HEK293 (cell line): ENCODE measurements at regions not wholly inside any gene's neighbourhood (a gene's known extent, or its start where the extent isn't known, plus 50 kb on each side); places are given as distances from the start of the nearest gene placed in this dataset.
A peak's percentile ranks its signal among the peaks of the same experiment; 100 is the strongest.

Source experiments
- GLI2 ChIP-seq: fragments of 450-650 bp; formaldehyde crosslinking; IDR thresholded peaks from 2 replicates; pipeline ENCODE4; 2017; ENCODE audit warnings: missing biosample characterization, missing genetic modification characterization, low read depth, borderline replicate concordance
- GLIS2 ChIP-seq: fragments of 450-650 bp; formaldehyde crosslinking; IDR thresholded peaks from 2 replicates; pipeline ENCODE4 v1.5.1; 2016; ENCODE audit warnings: missing biosample characterization, missing genetic modification characterization
- MZF1 ChIP-seq: fragments of 450-650 bp; formaldehyde crosslinking; IDR thresholded peaks from 2 replicates; pipeline ENCODE4 v1.5.1; 2017; ENCODE audit warnings: missing biosample characterization, missing genetic modification characterization, borderline replicate concordance
- OSR2 ChIP-seq: fragments of 450-650 bp; formaldehyde crosslinking; IDR thresholded peaks from 2 replicates; pipeline ENCODE4 v1.5.1; 2016; ENCODE audit warnings: missing biosample characterization, missing genetic modification characterization
- WT1 ChIP-seq: fragments of 450-650 bp; formaldehyde crosslinking; IDR thresholded peaks from 2 replicates; pipeline ENCODE4 v1.5.1; 2016; ENCODE audit warnings: missing biosample characterization, missing genetic modification characterization
- ZBTB8A ChIP-seq: fragments of 450-650 bp; formaldehyde crosslinking; IDR thresholded peaks from 2 replicates; pipeline ENCODE4 v1.5.1; 2016; ENCODE audit warnings: missing biosample characterization, missing genetic modification characterization
- ZIC2 ChIP-seq: fragments of 450-650 bp; formaldehyde crosslinking; IDR thresholded peaks from 2 replicates; pipeline ENCODE4 v1.5.1; 2016; ENCODE audit warnings: missing biosample characterization, missing genetic modification characterization
- ZNF10 ChIP-seq: fragments of 450-650 bp; formaldehyde crosslinking; IDR thresholded peaks from 2 replicates; pipeline ENCODE4 v1.5.1; 2017; ENCODE audit warnings: missing biosample characterization, missing genetic modification characterization
- ZNF132 ChIP-seq: fragments of 450-650 bp; formaldehyde crosslinking; IDR thresholded peaks from 2 replicates; pipeline ENCODE4 v1.5.1; 2017; ENCODE audit warnings: missing biosample characterization, missing genetic modification characterization, borderline replicate concordance
- ZNF175 ChIP-seq: fragments of 450-650 bp; formaldehyde crosslinking; IDR thresholded peaks from 2 replicates; pipeline ENCODE4 v1.5.1; 2016; ENCODE audit warnings: missing biosample characterization, missing genetic modification characterization
- ZNF184 ChIP-seq: fragments of 450-650 bp; IDR thresholded peaks from 2 replicates; pipeline ENCODE4 v1.5.1; 2018; ENCODE audit warnings: missing biosample characterization, mild to moderate bottlenecking, missing genetic modification characterization
- ZNF2 ChIP-seq: fragments of 450-650 bp; formaldehyde crosslinking; IDR thresholded peaks from 2 replicates; pipeline ENCODE4 v1.5.1; 2016; ENCODE audit warnings: missing biosample characterization, missing genetic modification characterization
- ZNF24 ChIP-seq: fragments of 450-650 bp; formaldehyde crosslinking; IDR thresholded peaks from 2 replicates; pipeline ENCODE4 v1.5.1; 2016; ENCODE audit warnings: missing biosample characterization, missing genetic modification characterization
- ZNF274 ChIP-seq, 2 experiments: fragments of 200-500 bp in 1 of 2; fragments of 450-650 bp in 1 of 2; sonication (Bioruptor generic) in 1 of 2; formaldehyde crosslinking in 1 of 2; IDR thresholded peaks; 2 replicates each; pipeline versions ENCODE4 v1.5.1 to v1.6.1; 2014 to 2016; ENCODE audit warnings: borderline replicate concordance in 1 of 2, inconsistent platforms in 1 of 2, low read length in 1 of 2, missing biosample characterization in 1 of 2, missing genetic modification characterization in 1 of 2
- ZNF311 ChIP-seq: fragments of 450-650 bp; formaldehyde crosslinking; IDR thresholded peaks from 2 replicates; pipeline ENCODE4 v1.5.1; 2017; ENCODE audit warnings: missing biosample characterization, missing genetic modification characterization, borderline replicate concordance
- ZNF423 ChIP-seq: fragments of 450-650 bp; formaldehyde crosslinking; IDR thresholded peaks from 2 replicates; pipeline ENCODE4 v1.5.1; 2016; ENCODE audit warnings: missing biosample characterization, missing genetic modification characterization
- ZNF433 ChIP-seq: fragments of 450-650 bp; formaldehyde crosslinking; IDR thresholded peaks from 2 replicates; pipeline ENCODE4 v1.5.1; 2016; ENCODE audit warnings: missing biosample characterization, missing genetic modification characterization, low read depth
- ZNF544 ChIP-seq: fragments of 450-650 bp; formaldehyde crosslinking; IDR thresholded peaks from 2 replicates; pipeline ENCODE4 v1.5.0; 2017; ENCODE audit warnings: missing biosample characterization, missing genetic modification characterization
- ZNF707 ChIP-seq: fragments of 450-650 bp; formaldehyde crosslinking; IDR thresholded peaks from 2 replicates; pipeline ENCODE4 v1.5.1; 2016; ENCODE audit warnings: missing biosample characterization, missing genetic modification characterization
- ZNF76 ChIP-seq: fragments of 450-650 bp; formaldehyde crosslinking; IDR thresholded peaks from 2 replicates; pipeline ENCODE4; 2016; ENCODE audit warnings: low read depth, missing biosample characterization, missing genetic modification characterization, borderline replicate concordance
- ZSCAN16 ChIP-seq: fragments of 450-650 bp; formaldehyde crosslinking; IDR thresholded peaks from 2 replicates; pipeline ENCODE4 v1.5.1; 2016; ENCODE audit warnings: missing biosample characterization, missing genetic modification characterization
- TF ChIP-seq, protein P1 (sequence below): fragments of 450-650 bp; formaldehyde crosslinking; IDR thresholded peaks from 2 replicates; pipeline ENCODE4 v1.5.1; 2017; ENCODE audit warnings: missing biosample characterization, missing genetic modification characterization
- TF ChIP-seq, protein P2 (sequence below): fragments of 450-650 bp; formaldehyde crosslinking; IDR thresholded peaks from 2 replicates; pipeline ENCODE4 v1.5.1; 2016; ENCODE audit warnings: missing biosample characterization, missing genetic modification characterization
- TF ChIP-seq, protein P3 (sequence below): fragments of 450-650 bp; formaldehyde crosslinking; IDR thresholded peaks from 2 replicates; pipeline ENCODE4 v1.5.1; 2016; ENCODE audit warnings: missing biosample characterization, missing genetic modification characterization
- TF ChIP-seq, protein P4 (sequence below): fragments of 450-650 bp; formaldehyde crosslinking; IDR thresholded peaks from 2 replicates; pipeline ENCODE4 v1.5.1; 2016; ENCODE audit warnings: missing biosample characterization, missing genetic modification characterization, borderline replicate concordance
- TF ChIP-seq, protein P5 (sequence below): fragments of 450-650 bp; formaldehyde crosslinking; IDR thresholded peaks from 2 replicates; pipeline ENCODE4 v1.5.1; 2016; ENCODE audit warnings: missing biosample characterization, missing genetic modification characterization

DNA sequence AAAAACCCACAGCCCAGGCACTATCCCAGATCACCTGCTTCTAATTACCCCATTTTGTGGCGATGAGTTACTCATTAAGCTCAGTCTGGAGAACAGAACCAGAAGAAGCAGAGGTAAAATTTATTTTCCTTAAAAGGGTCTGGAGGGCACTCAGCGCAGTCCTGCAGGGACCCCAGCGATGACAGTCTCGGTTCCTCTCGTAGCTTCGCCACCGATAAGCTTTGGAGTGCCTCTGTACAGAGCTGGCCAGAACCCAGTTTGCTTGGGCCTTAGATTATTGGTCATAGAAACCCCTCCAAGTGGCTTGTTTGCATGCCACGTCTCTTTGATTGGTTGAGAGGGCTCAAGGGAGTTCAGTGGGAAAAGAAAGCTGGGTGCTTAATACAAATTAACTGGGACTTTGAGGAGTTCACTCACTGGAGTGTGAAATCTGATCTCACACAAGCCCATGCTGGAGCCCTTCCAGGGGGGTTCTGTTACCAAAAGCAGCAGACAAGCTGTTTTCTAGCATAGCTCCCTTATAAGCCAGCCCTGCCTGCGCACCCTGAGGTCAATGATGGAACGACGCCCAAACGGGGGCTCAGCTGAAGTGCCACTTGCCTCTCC is 158.5 kb upstream of the ARID1B start (continued):
- TF ChIP-seq, protein P1, sequence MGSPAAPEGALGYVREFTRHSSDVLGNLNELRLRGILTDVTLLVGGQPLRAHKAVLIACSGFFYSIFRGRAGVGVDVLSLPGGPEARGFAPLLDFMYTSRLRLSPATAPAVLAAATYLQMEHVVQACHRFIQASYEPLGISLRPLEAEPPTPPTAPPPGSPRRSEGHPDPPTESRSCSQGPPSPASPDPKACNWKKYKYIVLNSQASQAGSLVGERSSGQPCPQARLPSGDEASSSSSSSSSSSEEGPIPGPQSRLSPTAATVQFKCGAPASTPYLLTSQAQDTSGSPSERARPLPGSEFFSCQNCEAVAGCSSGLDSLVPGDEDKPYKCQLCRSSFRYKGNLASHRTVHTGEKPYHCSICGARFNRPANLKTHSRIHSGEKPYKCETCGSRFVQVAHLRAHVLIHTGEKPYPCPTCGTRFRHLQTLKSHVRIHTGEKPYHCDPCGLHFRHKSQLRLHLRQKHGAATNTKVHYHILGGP (tag by site-specific recombination) = no peak
- TF ChIP-seq ZNF311 (tag by site-specific recombination) (no peak), ZNF707 (tag by site-specific recombination) (no peak), ZNF423 (peak; percentile 82), ZBTB8A (tag by site-specific recombination) (peak; percentile 83), WT1 (tag by site-specific recombination) (peak; percentile 64; the same call in 1 of the 2 replicates), ZNF175 (tag by site-specific recombination) (no peak), ZNF24 (tag by site-specific recombination) (peak; percentile 21; the same call in 1 of the 2 replicates), ZNF433 (tag by site-specific recombination) (no peak), MZF1 (tag by site-specific recombination) (peak; percentile 52; the same call in 1 of the 2 replicates), ZNF184 (tag by site-specific recombination) (0 out of 2 replicates have a peak, but pooled peaks have one; percentile 9), ZNF2 (tag by site-specific recombination) (0 out of 2 replicates have a peak, but pooled peaks have one; percentile 45), GLIS2 (0 out of 2 replicates have a peak, but pooled peaks have one; percentile 45), ZNF132 (tag by site-specific recombination) (no peak), ZNF544 (tag by site-specific recombination) (no peak), ZNF10 (tag by site-specific recombination) (no peak), ZNF274 (IDR thresholded peaks at IDR 0.05; ENCODE audit: low read length) (no peak), ZNF274 (tag by site-specific recombination; IDR thresholded peaks at IDR 0.05; ENCODE audit: borderline replicate concordance) (no peak), GLI2 (tag by site-specific recombination) (no peak), OSR2 (peak; percentile 87), ZSCAN16 (tag by site-specific recombination) (peak; percentile 84), ZIC2 (tag by site-specific recombination) (peak; percentile 36; the same call in 1 of the 2 replicates), ZNF76 (no peak)
- TF ChIP-seq, protein P2, sequence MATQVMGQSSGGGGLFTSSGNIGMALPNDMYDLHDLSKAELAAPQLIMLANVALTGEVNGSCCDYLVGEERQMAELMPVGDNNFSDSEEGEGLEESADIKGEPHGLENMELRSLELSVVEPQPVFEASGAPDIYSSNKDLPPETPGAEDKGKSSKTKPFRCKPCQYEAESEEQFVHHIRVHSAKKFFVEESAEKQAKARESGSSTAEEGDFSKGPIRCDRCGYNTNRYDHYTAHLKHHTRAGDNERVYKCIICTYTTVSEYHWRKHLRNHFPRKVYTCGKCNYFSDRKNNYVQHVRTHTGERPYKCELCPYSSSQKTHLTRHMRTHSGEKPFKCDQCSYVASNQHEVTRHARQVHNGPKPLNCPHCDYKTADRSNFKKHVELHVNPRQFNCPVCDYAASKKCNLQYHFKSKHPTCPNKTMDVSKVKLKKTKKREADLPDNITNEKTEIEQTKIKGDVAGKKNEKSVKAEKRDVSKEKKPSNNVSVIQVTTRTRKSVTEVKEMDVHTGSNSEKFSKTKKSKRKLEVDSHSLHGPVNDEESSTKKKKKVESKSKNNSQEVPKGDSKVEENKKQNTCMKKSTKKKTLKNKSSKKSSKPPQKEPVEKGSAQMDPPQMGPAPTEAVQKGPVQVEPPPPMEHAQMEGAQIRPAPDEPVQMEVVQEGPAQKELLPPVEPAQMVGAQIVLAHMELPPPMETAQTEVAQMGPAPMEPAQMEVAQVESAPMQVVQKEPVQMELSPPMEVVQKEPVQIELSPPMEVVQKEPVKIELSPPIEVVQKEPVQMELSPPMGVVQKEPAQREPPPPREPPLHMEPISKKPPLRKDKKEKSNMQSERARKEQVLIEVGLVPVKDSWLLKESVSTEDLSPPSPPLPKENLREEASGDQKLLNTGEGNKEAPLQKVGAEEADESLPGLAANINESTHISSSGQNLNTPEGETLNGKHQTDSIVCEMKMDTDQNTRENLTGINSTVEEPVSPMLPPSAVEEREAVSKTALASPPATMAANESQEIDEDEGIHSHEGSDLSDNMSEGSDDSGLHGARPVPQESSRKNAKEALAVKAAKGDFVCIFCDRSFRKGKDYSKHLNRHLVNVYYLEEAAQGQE (tag by site-specific recombination) = no peak
- TF ChIP-seq, protein P3, sequence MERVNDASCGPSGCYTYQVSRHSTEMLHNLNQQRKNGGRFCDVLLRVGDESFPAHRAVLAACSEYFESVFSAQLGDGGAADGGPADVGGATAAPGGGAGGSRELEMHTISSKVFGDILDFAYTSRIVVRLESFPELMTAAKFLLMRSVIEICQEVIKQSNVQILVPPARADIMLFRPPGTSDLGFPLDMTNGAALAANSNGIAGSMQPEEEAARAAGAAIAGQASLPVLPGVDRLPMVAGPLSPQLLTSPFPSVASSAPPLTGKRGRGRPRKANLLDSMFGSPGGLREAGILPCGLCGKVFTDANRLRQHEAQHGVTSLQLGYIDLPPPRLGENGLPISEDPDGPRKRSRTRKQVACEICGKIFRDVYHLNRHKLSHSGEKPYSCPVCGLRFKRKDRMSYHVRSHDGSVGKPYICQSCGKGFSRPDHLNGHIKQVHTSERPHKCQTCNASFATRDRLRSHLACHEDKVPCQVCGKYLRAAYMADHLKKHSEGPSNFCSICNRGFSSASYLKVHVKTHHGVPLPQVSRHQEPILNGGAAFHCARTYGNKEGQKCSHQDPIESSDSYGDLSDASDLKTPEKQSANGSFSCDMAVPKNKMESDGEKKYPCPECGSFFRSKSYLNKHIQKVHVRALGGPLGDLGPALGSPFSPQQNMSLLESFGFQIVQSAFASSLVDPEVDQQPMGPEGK (tag by site-specific recombination) = peak; percentile 68
- TF ChIP-seq, protein P4, sequence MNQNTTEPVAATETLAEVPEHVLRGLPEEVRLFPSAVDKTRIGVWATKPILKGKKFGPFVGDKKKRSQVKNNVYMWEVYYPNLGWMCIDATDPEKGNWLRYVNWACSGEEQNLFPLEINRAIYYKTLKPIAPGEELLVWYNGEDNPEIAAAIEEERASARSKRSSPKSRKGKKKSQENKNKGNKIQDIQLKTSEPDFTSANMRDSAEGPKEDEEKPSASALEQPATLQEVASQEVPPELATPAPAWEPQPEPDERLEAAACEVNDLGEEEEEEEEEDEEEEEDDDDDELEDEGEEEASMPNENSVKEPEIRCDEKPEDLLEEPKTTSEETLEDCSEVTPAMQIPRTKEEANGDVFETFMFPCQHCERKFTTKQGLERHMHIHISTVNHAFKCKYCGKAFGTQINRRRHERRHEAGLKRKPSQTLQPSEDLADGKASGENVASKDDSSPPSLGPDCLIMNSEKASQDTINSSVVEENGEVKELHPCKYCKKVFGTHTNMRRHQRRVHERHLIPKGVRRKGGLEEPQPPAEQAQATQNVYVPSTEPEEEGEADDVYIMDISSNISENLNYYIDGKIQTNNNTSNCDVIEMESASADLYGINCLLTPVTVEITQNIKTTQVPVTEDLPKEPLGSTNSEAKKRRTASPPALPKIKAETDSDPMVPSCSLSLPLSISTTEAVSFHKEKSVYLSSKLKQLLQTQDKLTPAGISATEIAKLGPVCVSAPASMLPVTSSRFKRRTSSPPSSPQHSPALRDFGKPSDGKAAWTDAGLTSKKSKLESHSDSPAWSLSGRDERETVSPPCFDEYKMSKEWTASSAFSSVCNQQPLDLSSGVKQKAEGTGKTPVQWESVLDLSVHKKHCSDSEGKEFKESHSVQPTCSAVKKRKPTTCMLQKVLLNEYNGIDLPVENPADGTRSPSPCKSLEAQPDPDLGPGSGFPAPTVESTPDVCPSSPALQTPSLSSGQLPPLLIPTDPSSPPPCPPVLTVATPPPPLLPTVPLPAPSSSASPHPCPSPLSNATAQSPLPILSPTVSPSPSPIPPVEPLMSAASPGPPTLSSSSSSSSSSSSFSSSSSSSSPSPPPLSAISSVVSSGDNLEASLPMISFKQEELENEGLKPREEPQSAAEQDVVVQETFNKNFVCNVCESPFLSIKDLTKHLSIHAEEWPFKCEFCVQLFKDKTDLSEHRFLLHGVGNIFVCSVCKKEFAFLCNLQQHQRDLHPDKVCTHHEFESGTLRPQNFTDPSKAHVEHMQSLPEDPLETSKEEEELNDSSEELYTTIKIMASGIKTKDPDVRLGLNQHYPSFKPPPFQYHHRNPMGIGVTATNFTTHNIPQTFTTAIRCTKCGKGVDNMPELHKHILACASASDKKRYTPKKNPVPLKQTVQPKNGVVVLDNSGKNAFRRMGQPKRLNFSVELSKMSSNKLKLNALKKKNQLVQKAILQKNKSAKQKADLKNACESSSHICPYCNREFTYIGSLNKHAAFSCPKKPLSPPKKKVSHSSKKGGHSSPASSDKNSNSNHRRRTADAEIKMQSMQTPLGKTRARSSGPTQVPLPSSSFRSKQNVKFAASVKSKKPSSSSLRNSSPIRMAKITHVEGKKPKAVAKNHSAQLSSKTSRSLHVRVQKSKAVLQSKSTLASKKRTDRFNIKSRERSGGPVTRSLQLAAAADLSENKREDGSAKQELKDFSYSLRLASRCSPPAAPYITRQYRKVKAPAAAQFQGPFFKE (tag by site-specific recombination) = no peak
- TF ChIP-seq, protein P5, sequence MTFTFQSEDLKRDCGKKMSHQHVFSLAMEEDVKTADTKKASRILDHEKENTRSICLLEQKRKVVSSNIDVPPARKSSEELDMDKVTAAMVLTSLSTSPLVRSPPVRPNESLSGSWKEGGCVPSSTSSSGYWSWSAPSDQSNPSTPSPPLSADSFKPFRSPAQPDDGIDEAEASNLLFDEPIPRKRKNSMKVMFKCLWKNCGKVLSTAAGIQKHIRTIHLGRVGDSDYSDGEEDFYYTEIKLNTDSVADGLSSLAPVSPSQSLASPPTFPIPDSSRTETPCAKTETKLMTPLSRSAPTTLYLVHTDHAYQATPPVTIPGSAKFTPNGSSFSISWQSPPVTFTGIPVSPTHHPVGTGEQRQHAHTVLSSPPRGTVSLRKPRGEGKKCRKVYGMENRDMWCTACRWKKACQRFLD = no peak
